MCF 10A (cell line): ENCODE measurements at regions not wholly inside any gene's neighbourhood (a gene's known extent, or its start where the extent isn't known, plus 50 kb on each side); places are given as distances from the start of the nearest gene placed in this dataset.

Experiments
- BruUV-seq: library from RNA; stranded (reverse); fragments of 400-500 nt; replicated peaks from 2 replicates; lab custom pipeline; 2021; lab: Mats Ljungman, UMichigan
- CTCF ChIA-PET: fragments of 300-600 bp; sonication (Branson Sonifier 250); formaldehyde crosslinking; extraction: SDS; loops from one replicate; lab custom pipeline; 2021; ENCODE audit warnings: antibody characterized with exemption, inconsistent platforms; lab: Yijun Ruan, JAX
- POLR2A ChIA-PET: fragments of 300-600, 350-650 bp; sonication (Branson Sonifier 250); formaldehyde crosslinking; extraction: SDS; loops from one replicate; lab custom pipeline; 2020; ENCODE audit warnings: antibody characterized with exemption, inconsistent platforms; lab: Yijun Ruan, JAX
- DNase-seq: peaks from one replicate; pipeline ENCODE4 v3.0.0-alpha.2; 2018; ENCODE audit not compliant: unreplicated experiment
- H3K27ac Mint-ChIP-seq: one replicate; pipeline ENCODE4 v1.8.0; 2022; ENCODE audit warnings: mild to moderate bottlenecking, low read depth, mixed read lengths; ENCODE audit not compliant: unreplicated experiment
- H3K27me3 Mint-ChIP-seq: one replicate; pipeline ENCODE4 v1.8.0; 2022; ENCODE audit warnings: mixed read lengths; ENCODE audit not compliant: insufficient read depth, unreplicated experiment
- H3K36me3 Mint-ChIP-seq: one replicate; pipeline ENCODE4 v1.8.0; 2022; ENCODE audit warnings: mild to moderate bottlenecking, moderate library complexity, mixed read lengths; ENCODE audit not compliant: insufficient read depth, unreplicated experiment
- H3K4me1 Mint-ChIP-seq: one replicate; pipeline ENCODE4 v1.8.0; 2022; ENCODE audit warnings: mixed read lengths; ENCODE audit not compliant: insufficient read depth, unreplicated experiment
- H3K4me3 Mint-ChIP-seq: one replicate; pipeline ENCODE4 v1.8.0; 2022; ENCODE audit warnings: mild to moderate bottlenecking, moderate library complexity, mixed read lengths; ENCODE audit not compliant: unreplicated experiment
- H3K9me3 Mint-ChIP-seq: one replicate; pipeline ENCODE4 v1.8.0; 2022; ENCODE audit warnings: mixed read lengths; ENCODE audit not compliant: unreplicated experiment
- intact Hi-C: fragments of 100-400 bp; cut with micrococcal nuclease; formaldehyde crosslinking; loops from 2 replicates; pipeline ENCODE4 v1.14.1; 2022
- TF ChIP-seq, protein P1 (sequence below): fragments of 200-600 bp; IDR thresholded peaks from one replicate; pipeline ENCODE4 v1.8.0; 2022; ENCODE audit warnings: antibody characterized with exemption, mild to moderate bottlenecking; ENCODE audit not compliant: unreplicated experiment

DNA sequence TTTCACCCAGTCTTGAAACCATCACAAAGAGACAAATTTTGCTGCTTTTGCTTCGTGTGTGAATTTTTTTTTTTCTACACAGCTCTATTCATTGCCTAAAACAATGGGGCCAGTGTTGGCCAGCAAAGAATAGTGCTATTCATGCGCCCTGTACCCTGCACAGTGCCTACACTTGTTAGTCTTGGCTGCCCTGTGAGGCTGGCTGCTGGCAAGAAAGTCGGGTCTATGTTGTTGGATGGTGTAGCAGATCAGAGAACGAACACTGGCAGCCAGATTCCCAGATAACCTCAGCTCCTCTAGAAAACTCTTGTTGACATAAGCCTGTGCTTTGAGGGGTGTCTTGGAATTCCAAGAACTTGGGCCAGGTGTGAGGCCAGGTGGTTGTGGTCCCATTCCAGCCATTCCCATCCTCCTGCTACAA is 455.7 kb upstream of the TCF4 start:
- CTCF ChIA-PET: interaction anchor here (0.6 to 0.8 kb wide), 3 partner anchors 9 to 678 kb away, joined by 3 read pairs; no protein-coding TSS in a partner anchor
- Mint-ChIP-seq H3K27me3 (no peaks in the 10 kb centered on the region), H3K4me1 (no peaks in the 10 kb centered on the region), H3K27ac (no peak overlapping the region), H3K4me3 (no peak overlapping the region), H3K36me3 (no peaks in the 10 kb centered on the region), H3K9me3 (peaks cover 16% of the 10 kb centered on the region)
- DNase-seq: no peak
- intact Hi-C loops: no loop called here
- no TSS peak for BruUV-seq
- TF ChIP-seq, protein P1, sequence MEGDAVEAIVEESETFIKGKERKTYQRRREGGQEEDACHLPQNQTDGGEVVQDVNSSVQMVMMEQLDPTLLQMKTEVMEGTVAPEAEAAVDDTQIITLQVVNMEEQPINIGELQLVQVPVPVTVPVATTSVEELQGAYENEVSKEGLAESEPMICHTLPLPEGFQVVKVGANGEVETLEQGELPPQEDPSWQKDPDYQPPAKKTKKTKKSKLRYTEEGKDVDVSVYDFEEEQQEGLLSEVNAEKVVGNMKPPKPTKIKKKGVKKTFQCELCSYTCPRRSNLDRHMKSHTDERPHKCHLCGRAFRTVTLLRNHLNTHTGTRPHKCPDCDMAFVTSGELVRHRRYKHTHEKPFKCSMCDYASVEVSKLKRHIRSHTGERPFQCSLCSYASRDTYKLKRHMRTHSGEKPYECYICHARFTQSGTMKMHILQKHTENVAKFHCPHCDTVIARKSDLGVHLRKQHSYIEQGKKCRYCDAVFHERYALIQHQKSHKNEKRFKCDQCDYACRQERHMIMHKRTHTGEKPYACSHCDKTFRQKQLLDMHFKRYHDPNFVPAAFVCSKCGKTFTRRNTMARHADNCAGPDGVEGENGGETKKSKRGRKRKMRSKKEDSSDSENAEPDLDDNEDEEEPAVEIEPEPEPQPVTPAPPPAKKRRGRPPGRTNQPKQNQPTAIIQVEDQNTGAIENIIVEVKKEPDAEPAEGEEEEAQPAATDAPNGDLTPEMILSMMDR: no peak
- POLR2A ChIA-PET: no interaction called here

- TF ChIP-seq, protein P1: no peak
- intact Hi-C loops: no loop called here
- no peaks in the 10 kb centered on the region for H3K27me3 Mint-ChIP-seq
- BruUV-seq: no TSS peak
- no peaks in the 10 kb centered on the region for H3K36me3 Mint-ChIP-seq
- POLR2A ChIA-PET: no interaction called here
- no peak for DNase-seq
- peaks cover 9% of the 10 kb centered on the region for H3K9me3 Mint-ChIP-seq
- no peak overlapping the region for H3K27ac Mint-ChIP-seq
- H3K4me3 Mint-ChIP-seq: no peak overlapping the region
- H3K4me1 Mint-ChIP-seq: no peaks in the 10 kb centered on the region
- CTCF ChIA-PET: interaction anchor here (0.6 to 0.8 kb wide), 2 partner anchors 10 to 41 kb away, joined by 3 read pairs; no protein-coding TSS in a partner anchor
Observed at GRCh38 chr18:56042915-56043536, 455.0 kb upstream of the TCF4 start.

- H3K36me3 Mint-ChIP-seq: no peaks in the 10 kb centered on the region
- no peak for DNase-seq
- POLR2A ChIA-PET: no interaction called here
- intact Hi-C loops: no loop called here
- no peaks in the 10 kb centered on the region for H3K4me1 Mint-ChIP-seq
- no TSS peak for BruUV-seq
- TF ChIP-seq, protein P1: no peak
- H3K9me3 Mint-ChIP-seq: no peaks in the 10 kb centered on the region
- CTCF ChIA-PET: interaction anchor here (0.6 kb wide), 2 partner anchors 497 to 783 kb away, joined by 3 read pairs; no protein-coding TSS in a partner anchor
- no peak overlapping the region for H3K4me3 Mint-ChIP-seq
- H3K27ac Mint-ChIP-seq: no peak overlapping the region
- no peaks in the 10 kb centered on the region for H3K27me3 Mint-ChIP-seq
Observed at GRCh38 chr18:56038171-56039030, 450.4 kb upstream of the TCF4 start.

GRCh38 chr18:56036741-56037140 is 448.7 kb upstream of the TCF4 start:
- TF ChIP-seq, protein P1: no peak
- Mint-ChIP-seq H3K4me1 (no peaks in the 10 kb centered on the region), H3K9me3 (no peaks in the 10 kb centered on the region), H3K36me3 (no peaks in the 10 kb centered on the region), H3K27ac (no peak overlapping the region), H3K4me3 (no peak overlapping the region), H3K27me3 (no peaks in the 10 kb centered on the region)
- no TSS peak for BruUV-seq
- ChIA-PET CTCF (no interaction called here), POLR2A (no interaction called here)
- intact Hi-C loops: no loop called here
- DNase-seq: peak; percentile 1
